ENCODE measurements at regions not wholly inside any gene's neighbourhood (a gene's known extent, or its start where the extent isn't known, plus 50 kb on each side); places are given as distances from the start of the nearest gene placed in this dataset.

DNA sequence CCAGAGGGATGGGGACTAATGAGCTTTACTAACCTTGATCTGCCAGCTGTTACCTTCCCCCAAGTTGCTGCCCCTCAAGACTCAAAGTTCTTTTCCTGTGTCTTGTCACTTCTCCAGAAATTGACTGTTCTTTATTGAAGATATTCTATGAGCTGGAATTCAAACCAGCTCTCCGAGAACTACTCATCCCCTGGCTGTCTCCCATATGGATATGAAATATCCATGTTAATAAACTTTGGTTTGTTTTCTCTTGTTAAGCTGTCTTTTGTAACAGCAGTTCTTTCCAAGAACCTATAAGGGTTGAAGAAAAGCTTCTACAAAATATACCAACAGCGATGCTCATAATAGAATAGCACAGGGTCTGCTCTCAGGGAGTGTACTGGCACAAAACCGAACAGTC is 77.0 kb downstream of the CAMK2N1 start:
- TF ChIP-seq POLR2A (IDR thresholded peaks at IDR 0.05) = no peak
- TF ChIP-seq CTCF (IDR thresholded peaks at IDR 0.05) = no peak
